Occipital lobe (tissue), 1 donor: ENCODE measurements at regions not wholly inside any gene's neighbourhood (a gene's known extent, or its start where the extent isn't known, plus 50 kb on each side); places are given as distances from the start of the nearest gene placed in this dataset.
"Not testable (repeated sequence)": the region's sequence is repeated elsewhere in the genome, so short reads cannot be mapped to it uniquely, and the experiment has no call there.

Source experiments
- DNase-seq: peaks from one replicate; lab custom pipeline; 2025; lab: John Stamatoyannopoulos, UW

GRCh38 chr5:17690473-17690872 lies 56.2 kb downstream of the TAF11L14 start:
- DNase-seq: no peak

GRCh38 chr5:17691762-17692161 lies 57.5 kb downstream of the TAF11L14 start:
- no peak for DNase-seq

- no peak for DNase-seq
Observed at GRCh38 chr5:17694371-17694770, 60.1 kb downstream of the TAF11L14 start.

GRCh38 chr5:17694914-17695313 lies 60.7 kb downstream of the TAF11L14 start:
- DNase-seq: no peak

GRCh38 chr5:17696627-17697026 lies 62.4 kb downstream of the TAF11L14 start:
- no peak for DNase-seq

GRCh38 chr5:17697671-17698070 lies 63.4 kb downstream of the TAF11L14 start:
- no peak for DNase-seq

GRCh38 chr5:17709011-17709710 lies 74.9 kb downstream of the TAF11L14 start:
- no peak for DNase-seq

- DNase-seq: no peak
Observed at GRCh38 chr5:17713301-17713700, 79.0 kb downstream of the TAF11L14 start.

- no peak for DNase-seq
Observed at GRCh38 chr5:17714186-17714585, 79.9 kb downstream of the TAF11L14 start.

GRCh38 chr5:17719592-17719991 lies 85.3 kb downstream of the TAF11L14 start:
- no peak for DNase-seq

GRCh38 chr5:17720071-17720470 lies 85.8 kb downstream of the TAF11L14 start:
- no peak for DNase-seq

- DNase-seq: no peak
Observed at GRCh38 chr5:17723876-17724275, 89.6 kb downstream of the TAF11L14 start.

GRCh38 chr5:17727098-17727497 lies 92.8 kb downstream of the TAF11L14 start:
- no peak for DNase-seq

GRCh38 chr5:17730421-17730820 lies 96.2 kb downstream of the TAF11L14 start:
- DNase-seq: no peak

GRCh38 chr5:17732351-17732923 lies 98.2 kb downstream of the TAF11L14 start:
- DNase-seq: no peak

- no peak for DNase-seq
Observed at GRCh38 chr5:17734011-17734410, 99.8 kb downstream of the TAF11L14 start.

- no peak for DNase-seq
Observed at GRCh38 chr5:17735761-17736160, 101.5 kb downstream of the TAF11L14 start.

- no peak for DNase-seq
Observed at GRCh38 chr5:17737092-17737491, 102.8 kb downstream of the TAF11L14 start.

- DNase-seq: no peak
Observed at GRCh38 chr5:17738446-17738845, 104.2 kb downstream of the TAF11L14 start.

- no peak for DNase-seq
Observed at GRCh38 chr5:17743580-17744435, 109.5 kb downstream of the TAF11L14 start.

GRCh38 chr5:17748201-17748600 lies 113.9 kb downstream of the TAF11L14 start:
- DNase-seq: no peak

GRCh38 chr5:17748941-17749340 lies 114.7 kb downstream of the TAF11L14 start:
- DNase-seq: no peak

- not testable (repeated sequence) for DNase-seq
Observed at GRCh38 chr5:17755406-17755805, 121.1 kb downstream of the TAF11L14 start.
